ENCODE measurements at regions not wholly inside any gene's neighbourhood (a gene's known extent, or its start where the extent isn't known, plus 50 kb on each side); places are given as distances from the start of the nearest gene placed in this dataset.

DNA sequence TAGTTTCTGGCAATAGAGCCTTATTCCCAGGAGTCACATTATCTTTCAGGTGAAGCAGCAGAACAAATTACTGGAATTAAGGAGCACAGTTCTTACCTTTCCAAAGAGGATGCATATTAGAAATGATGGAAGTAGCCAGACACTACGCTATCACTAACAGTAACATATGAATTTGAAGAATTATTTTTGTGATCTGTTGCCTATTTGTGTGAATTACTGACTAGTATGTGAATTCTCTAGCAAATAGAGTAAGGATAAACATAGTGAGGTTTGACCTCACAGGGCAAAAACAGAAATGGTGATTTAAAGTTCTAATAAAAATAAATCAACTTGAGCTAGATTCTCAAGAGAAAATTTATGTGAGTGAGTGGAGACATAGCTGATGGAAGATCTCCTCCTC is 1299.3 kb downstream of the XPNPEP1 start:
- no peak overlapping the region for H3K4me3 ChIP-seq
- H3K27me3 ChIP-seq (replicated peaks; ENCODE audit: insufficient read depth): no peaks in the 10 kb centered on the region
- no peaks in the 10 kb centered on the region for H3K9me3 ChIP-seq
- no peaks in the 10 kb centered on the region for H3K36me3 ChIP-seq
- no peaks in the 10 kb centered on the region for H3K4me1 ChIP-seq (ENCODE audit: control insufficient read depth in 1 of 2, low read depth in 2 of 2)
- no peak for ATAC-seq (ENCODE audit: insufficient number of reproducible peaks, low FRiP score, low read depth)
- TF ChIP-seq CTCF (IDR thresholded peaks at IDR 0.05): no peak
- H3K27ac ChIP-seq: no peak overlapping the region
- DNase-seq (ENCODE audit: low spot score): no peak

DNA sequence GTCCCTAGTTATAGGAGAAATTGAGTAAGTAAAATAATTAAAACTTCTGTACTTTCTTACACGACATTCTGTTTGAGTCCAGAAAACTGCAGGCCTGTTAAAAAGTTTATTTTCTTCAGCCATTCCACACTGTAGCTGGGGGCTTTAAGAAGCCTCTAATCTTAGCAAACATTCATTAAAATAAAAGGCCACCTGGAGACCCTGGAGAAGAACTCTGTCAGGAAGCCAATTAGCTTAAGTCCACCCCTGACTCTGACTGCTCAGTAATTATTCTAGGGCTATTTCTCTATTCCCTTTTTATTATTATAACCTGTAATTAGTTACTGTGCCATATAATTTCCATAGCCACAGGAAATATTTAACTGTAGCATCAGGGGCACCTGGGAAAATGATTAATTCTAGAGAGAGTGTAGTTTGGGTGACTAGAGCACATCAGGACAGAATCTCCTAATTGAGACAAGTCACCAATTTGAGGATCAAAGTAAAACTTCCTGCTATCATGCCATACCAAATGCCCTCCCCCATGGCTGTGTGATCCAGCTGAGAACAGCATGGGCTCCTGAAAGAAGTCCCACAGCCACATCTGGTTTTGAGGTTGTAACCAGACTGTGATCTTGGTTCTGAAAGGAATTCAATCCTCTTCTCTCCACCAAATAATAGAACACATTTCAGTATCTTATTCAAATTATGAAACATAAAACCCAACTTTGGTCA is 1302.3 kb downstream of the XPNPEP1 start:
- no peaks in the 10 kb centered on the region for H3K27me3 ChIP-seq (replicated peaks; ENCODE audit: insufficient read depth)
- H3K4me3 ChIP-seq: no peak overlapping the region
- no peaks in the 10 kb centered on the region for H3K9me3 ChIP-seq
- H3K36me3 ChIP-seq: no peaks in the 10 kb centered on the region
- DNase-seq (ENCODE audit: low spot score) (no peak), ATAC-seq (ENCODE audit: insufficient number of reproducible peaks, low FRiP score, low read depth) (no peak)
- no peaks in the 10 kb centered on the region for H3K4me1 ChIP-seq (ENCODE audit: control insufficient read depth in 1 of 2, low read depth in 2 of 2)
- no peak overlapping the region for H3K27ac ChIP-seq
- no peak for TF ChIP-seq CTCF (IDR thresholded peaks at IDR 0.05)

GRCh38 chr10:108616559-108617285 is 1306.6 kb downstream of the XPNPEP1 start:
- Histone ChIP-seq H3K9me3 (no peaks in the 10 kb centered on the region), H3K4me3 (no peak overlapping the region), H3K27ac (no peak overlapping the region), H3K36me3 (no peaks in the 10 kb centered on the region), H3K27me3 (replicated peaks; ENCODE audit: insufficient read depth) (no peaks in the 10 kb centered on the region), H3K4me1 (ENCODE audit: control insufficient read depth in 1 of 2, low read depth in 2 of 2) (no peaks in the 10 kb centered on the region)
- DNase-seq (ENCODE audit: low spot score) (no peak), ATAC-seq (ENCODE audit: insufficient number of reproducible peaks, low FRiP score, low read depth) (no peak)
- TF ChIP-seq CTCF (IDR thresholded peaks at IDR 0.05): no peak

DNA sequence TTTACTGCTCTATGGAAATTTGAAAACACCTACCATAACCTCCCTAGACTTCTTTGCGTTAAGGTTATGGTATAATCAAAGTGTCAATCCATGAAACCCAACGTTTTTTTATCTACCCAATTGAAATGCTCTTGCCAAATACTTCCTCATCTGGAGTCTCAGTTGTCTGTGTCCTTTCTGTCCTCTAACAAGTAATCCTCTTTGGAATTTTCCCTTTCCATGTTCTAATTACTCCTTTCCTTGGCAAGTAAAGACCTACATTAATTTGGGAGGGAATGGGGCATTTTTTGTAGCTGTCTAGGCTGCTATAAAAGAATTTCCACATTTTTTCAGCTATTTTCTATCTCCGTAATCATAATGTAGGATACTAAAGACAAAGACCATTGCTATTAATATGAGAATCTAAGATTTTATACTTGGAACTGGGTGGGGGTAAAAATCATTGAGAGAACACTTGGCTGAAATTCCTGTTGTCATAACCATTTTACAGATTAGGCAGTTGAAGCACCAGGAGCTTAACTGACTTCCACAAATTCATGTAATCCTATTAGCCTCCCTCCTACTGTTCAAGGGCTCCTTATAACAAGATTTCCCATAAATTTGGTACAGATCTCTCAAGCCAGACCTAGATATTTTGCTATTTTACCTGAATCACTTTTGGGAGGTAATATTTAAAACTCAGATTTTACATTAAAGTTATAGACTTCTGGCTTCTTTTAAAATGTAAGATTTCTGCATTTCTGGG is 1307.6 kb downstream of the XPNPEP1 start:
- H3K9me3 ChIP-seq: no peaks in the 10 kb centered on the region
- DNase-seq (ENCODE audit: low spot score) (no peak), ATAC-seq (ENCODE audit: insufficient number of reproducible peaks, low FRiP score, low read depth) (no peak)
- H3K27me3 ChIP-seq (replicated peaks; ENCODE audit: insufficient read depth): no peaks in the 10 kb centered on the region
- H3K27ac ChIP-seq: no peak overlapping the region
- no peak overlapping the region for H3K4me3 ChIP-seq
- no peak for TF ChIP-seq CTCF (IDR thresholded peaks at IDR 0.05)
- no peaks in the 10 kb centered on the region for H3K4me1 ChIP-seq (ENCODE audit: control insufficient read depth in 1 of 2, low read depth in 2 of 2)
- H3K36me3 ChIP-seq: no peaks in the 10 kb centered on the region

GRCh38 chr10:108612485-108612884 is 1310.8 kb downstream of the XPNPEP1 start:
- H3K27me3 ChIP-seq (replicated peaks; ENCODE audit: insufficient read depth): no peaks in the 10 kb centered on the region
- DNase-seq (ENCODE audit: low spot score) (no peak), ATAC-seq (ENCODE audit: insufficient number of reproducible peaks, low FRiP score, low read depth) (no peak)
- no peaks in the 10 kb centered on the region for H3K36me3 ChIP-seq
- TF ChIP-seq CTCF (IDR thresholded peaks at IDR 0.05): no peak
- no peaks in the 10 kb centered on the region for H3K4me1 ChIP-seq (ENCODE audit: control insufficient read depth in 1 of 2, low read depth in 2 of 2)
- H3K27ac ChIP-seq: no peak overlapping the region
- no peaks in the 10 kb centered on the region for H3K9me3 ChIP-seq
- H3K4me3 ChIP-seq: no peak overlapping the region
